Neural cell (in vitro differentiated cells): ENCODE measurements at regions not wholly inside any gene's neighbourhood (a gene's known extent, or its start where the extent isn't known, plus 50 kb on each side); places are given as distances from the start of the nearest gene placed in this dataset.
"Not testable (repeated sequence)": the region's sequence is repeated elsewhere in the genome, so short reads cannot be mapped to it uniquely, and the experiment has no call there.

ENCODE experiments used
- H2AFZ ChIP-seq: fragments of 200-600, 300-800 bp; sonication (generic), shearing (Covaris generic); 2 replicates; pipeline ENCODE4 v1.6.0; 2014; ENCODE audit warnings: low read depth, mild to moderate bottlenecking, antibody characterized with exemption, low read length, moderate library complexity
- H3F3A ChIP-seq: fragments of 200-600 bp; shearing (Covaris generic); 2 replicates; pipeline ENCODE4 v1.6.1; 2016; ENCODE audit warnings: mild to moderate bottlenecking, moderate library complexity, mixed read lengths, antibody characterized with exemption, low read length; ENCODE audit not compliant: insufficient read depth, poor library complexity, severe bottlenecking
- H3K27ac ChIP-seq: fragments of 200-600, 300-800 bp; sonication (generic), shearing (Covaris generic); 2 replicates; pipeline ENCODE4 v1.5.1; 2014; ENCODE audit warnings: mild to moderate bottlenecking, low read length, moderate library complexity
- H3K27me3 ChIP-seq: fragments of 300-800, 200-600 bp; sonication (generic), shearing (Covaris generic); 2 replicates; pipeline ENCODE4 v1.6.0; 2014; ENCODE audit warnings: mild to moderate bottlenecking, low read depth, low read length, moderate library complexity; ENCODE audit not compliant: insufficient read depth
- H3K36me3 ChIP-seq: fragments of 300-800, 200-600 bp; sonication (generic), shearing (Covaris generic); 2 replicates; pipeline ENCODE4 v1.5.1; 2014; ENCODE audit warnings: mild to moderate bottlenecking, antibody characterized with exemption, low read length, moderate library complexity; ENCODE audit not compliant: insufficient read depth
- H3K4me2 ChIP-seq: fragments of 300-800, 200-600 bp; sonication (generic), shearing (Covaris generic); 2 replicates; pipeline ENCODE4 v1.6.0; 2014; ENCODE audit warnings: mild to moderate bottlenecking, low read length
- H3K4me3 ChIP-seq: fragments of 300-800, 200-600 bp; sonication (generic), shearing (Covaris generic); 2 replicates; pipeline ENCODE4 v1.5.1; 2014; ENCODE audit warnings: mild to moderate bottlenecking, low read length, moderate library complexity
- H3K79me2 ChIP-seq: fragments of 200-600 bp; shearing (Covaris generic); replicated peaks from 2 replicates; pipeline ENCODE4 v1.6.0; 2014; ENCODE audit warnings: mild to moderate bottlenecking, low read length, moderate library complexity; ENCODE audit not compliant: insufficient read depth
- H3K9ac ChIP-seq: fragments of 300-800, 200-600 bp; sonication (generic), shearing (Covaris generic); 2 replicates; pipeline ENCODE4 v1.6.1; 2016; ENCODE audit warnings: mild to moderate bottlenecking, low read length, mixed read lengths
- H3K9me2 ChIP-seq: fragments of 200-600 bp; shearing (Covaris generic); 2 replicates; pipeline ENCODE4 v1.6.1; 2016; ENCODE audit warnings: mild to moderate bottlenecking, low read length, mixed read lengths; ENCODE audit not compliant: insufficient read depth
- H3K9me3 ChIP-seq: fragments of 200-600, 300-800 bp; sonication (generic), shearing (Covaris generic); 2 replicates; pipeline ENCODE4 v1.6.1; 2016; ENCODE audit warnings: mild to moderate bottlenecking, mixed run types, low read length, moderate library complexity, mixed read lengths
- H4K20me1 ChIP-seq: fragments of 200-600 bp; shearing (Covaris generic); 2 replicates; pipeline ENCODE4 v1.6.1; 2016; ENCODE audit warnings: mild to moderate bottlenecking, mixed run types; ENCODE audit not compliant: insufficient read depth
- EP300 ChIP-seq: fragments of 450-650 bp; conservative IDR thresholded peaks from 2 replicates; pipeline ENCODE4 v1.6.1; 2014; ENCODE audit warnings: antibody characterized with exemption, mild to moderate bottlenecking, moderate library complexity; ENCODE audit not compliant: poor library complexity, severe bottlenecking
- EZH2 ChIP-seq: fragments of 200-600, 300-800 bp; shearing (Covaris generic), sonication (generic); IDR thresholded peaks from 2 replicates; pipeline ENCODE4 v1.6.1; 2014; ENCODE audit warnings: antibody characterized with exemption, low read length, borderline replicate concordance, mild to moderate bottlenecking; ENCODE audit not compliant: insufficient read depth, poor library complexity, severe bottlenecking
- MXI1 ChIP-seq: fragments of 450-650 bp; conservative IDR thresholded peaks from 2 replicates; pipeline ENCODE4 v1.6.1; 2014; ENCODE audit warnings: antibody characterized with exemption, mild to moderate bottlenecking; ENCODE audit not compliant: poor library complexity, severe bottlenecking
- POLR2AphosphoS5 ChIP-seq: IDR thresholded peaks from 2 replicates; pipeline ENCODE4 v1.6.1; 2012
- RAD21 ChIP-seq: fragments of 450-650 bp; conservative IDR thresholded peaks from 2 replicates; pipeline ENCODE4 v1.6.1; 2014; ENCODE audit warnings: antibody characterized with exemption, mild to moderate bottlenecking, moderate library complexity
- SMC3 ChIP-seq: fragments of 450-650 bp; conservative IDR thresholded peaks from 2 replicates; pipeline ENCODE4 v1.6.1; 2014; ENCODE audit warnings: antibody characterized with exemption, mild to moderate bottlenecking, moderate library complexity; ENCODE audit not compliant: poor library complexity
- TAF1 ChIP-seq: IDR thresholded peaks from 2 replicates; pipeline ENCODE4 v1.6.1; 2012; ENCODE audit warnings: low read depth
- TF ChIP-seq, protein P1 (sequence below): fragments of 450-650 bp; IDR thresholded peaks from 2 replicates; pipeline ENCODE4 v1.5.1; 2014; ENCODE audit warnings: antibody characterized with exemption, mild to moderate bottlenecking, moderate library complexity; ENCODE audit not compliant: poor library complexity, severe bottlenecking
- TF ChIP-seq, protein P2 (sequence below): IDR thresholded peaks from 2 replicates; pipeline ENCODE4 v1.6.1; 2012; ENCODE audit warnings: borderline replicate concordance

DNA sequence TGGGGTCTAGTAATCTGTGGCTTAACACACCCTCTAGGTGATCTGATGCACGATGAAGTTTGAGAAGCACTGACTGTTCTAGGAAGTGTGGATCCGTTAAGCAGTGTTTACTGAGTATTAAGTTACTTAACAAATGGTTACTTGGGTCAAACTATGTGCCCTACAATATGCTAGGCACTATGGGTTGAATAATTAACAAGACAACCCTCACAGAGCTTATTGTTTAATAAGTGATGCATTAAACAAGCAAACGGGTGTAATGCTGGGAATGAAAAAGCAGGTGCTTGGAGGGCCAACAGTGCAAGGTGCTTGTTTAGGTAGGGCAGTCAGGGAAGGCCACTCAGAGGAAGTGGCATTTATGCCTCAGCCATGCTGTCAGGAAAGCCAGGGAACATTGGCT, 378.0 kb upstream of the PODXL start:
- TF ChIP-seq EP300 (no peak), TAF1 (no peak), RAD21 (no peak), POLR2AphosphoS5 (no peak), SMC3 (no peak), EZH2 (no peak), MXI1 (no peak)
- TF ChIP-seq, protein P1, sequence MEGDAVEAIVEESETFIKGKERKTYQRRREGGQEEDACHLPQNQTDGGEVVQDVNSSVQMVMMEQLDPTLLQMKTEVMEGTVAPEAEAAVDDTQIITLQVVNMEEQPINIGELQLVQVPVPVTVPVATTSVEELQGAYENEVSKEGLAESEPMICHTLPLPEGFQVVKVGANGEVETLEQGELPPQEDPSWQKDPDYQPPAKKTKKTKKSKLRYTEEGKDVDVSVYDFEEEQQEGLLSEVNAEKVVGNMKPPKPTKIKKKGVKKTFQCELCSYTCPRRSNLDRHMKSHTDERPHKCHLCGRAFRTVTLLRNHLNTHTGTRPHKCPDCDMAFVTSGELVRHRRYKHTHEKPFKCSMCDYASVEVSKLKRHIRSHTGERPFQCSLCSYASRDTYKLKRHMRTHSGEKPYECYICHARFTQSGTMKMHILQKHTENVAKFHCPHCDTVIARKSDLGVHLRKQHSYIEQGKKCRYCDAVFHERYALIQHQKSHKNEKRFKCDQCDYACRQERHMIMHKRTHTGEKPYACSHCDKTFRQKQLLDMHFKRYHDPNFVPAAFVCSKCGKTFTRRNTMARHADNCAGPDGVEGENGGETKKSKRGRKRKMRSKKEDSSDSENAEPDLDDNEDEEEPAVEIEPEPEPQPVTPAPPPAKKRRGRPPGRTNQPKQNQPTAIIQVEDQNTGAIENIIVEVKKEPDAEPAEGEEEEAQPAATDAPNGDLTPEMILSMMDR: no peak
- TF ChIP-seq, protein P2, sequence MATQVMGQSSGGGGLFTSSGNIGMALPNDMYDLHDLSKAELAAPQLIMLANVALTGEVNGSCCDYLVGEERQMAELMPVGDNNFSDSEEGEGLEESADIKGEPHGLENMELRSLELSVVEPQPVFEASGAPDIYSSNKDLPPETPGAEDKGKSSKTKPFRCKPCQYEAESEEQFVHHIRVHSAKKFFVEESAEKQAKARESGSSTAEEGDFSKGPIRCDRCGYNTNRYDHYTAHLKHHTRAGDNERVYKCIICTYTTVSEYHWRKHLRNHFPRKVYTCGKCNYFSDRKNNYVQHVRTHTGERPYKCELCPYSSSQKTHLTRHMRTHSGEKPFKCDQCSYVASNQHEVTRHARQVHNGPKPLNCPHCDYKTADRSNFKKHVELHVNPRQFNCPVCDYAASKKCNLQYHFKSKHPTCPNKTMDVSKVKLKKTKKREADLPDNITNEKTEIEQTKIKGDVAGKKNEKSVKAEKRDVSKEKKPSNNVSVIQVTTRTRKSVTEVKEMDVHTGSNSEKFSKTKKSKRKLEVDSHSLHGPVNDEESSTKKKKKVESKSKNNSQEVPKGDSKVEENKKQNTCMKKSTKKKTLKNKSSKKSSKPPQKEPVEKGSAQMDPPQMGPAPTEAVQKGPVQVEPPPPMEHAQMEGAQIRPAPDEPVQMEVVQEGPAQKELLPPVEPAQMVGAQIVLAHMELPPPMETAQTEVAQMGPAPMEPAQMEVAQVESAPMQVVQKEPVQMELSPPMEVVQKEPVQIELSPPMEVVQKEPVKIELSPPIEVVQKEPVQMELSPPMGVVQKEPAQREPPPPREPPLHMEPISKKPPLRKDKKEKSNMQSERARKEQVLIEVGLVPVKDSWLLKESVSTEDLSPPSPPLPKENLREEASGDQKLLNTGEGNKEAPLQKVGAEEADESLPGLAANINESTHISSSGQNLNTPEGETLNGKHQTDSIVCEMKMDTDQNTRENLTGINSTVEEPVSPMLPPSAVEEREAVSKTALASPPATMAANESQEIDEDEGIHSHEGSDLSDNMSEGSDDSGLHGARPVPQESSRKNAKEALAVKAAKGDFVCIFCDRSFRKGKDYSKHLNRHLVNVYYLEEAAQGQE: no peak
- Histone ChIP-seq H3K27ac (no peak overlapping the region), H3K9me3 (no peaks in the 10 kb centered on the region), H3K27me3 (no peaks in the 10 kb centered on the region), H2AFZ (no peak overlapping the region), H3K79me2 (no peaks in the 10 kb centered on the region), H4K20me1 (no peaks in the 10 kb centered on the region), H3K36me3 (no peaks in the 10 kb centered on the region), H3K9ac (no peak overlapping the region), H3F3A (no peaks in the 10 kb centered on the region), H3K4me2 (no peak overlapping the region), H3K9me2 (no peaks in the 10 kb centered on the region), H3K4me3 (no peak overlapping the region)

DNA sequence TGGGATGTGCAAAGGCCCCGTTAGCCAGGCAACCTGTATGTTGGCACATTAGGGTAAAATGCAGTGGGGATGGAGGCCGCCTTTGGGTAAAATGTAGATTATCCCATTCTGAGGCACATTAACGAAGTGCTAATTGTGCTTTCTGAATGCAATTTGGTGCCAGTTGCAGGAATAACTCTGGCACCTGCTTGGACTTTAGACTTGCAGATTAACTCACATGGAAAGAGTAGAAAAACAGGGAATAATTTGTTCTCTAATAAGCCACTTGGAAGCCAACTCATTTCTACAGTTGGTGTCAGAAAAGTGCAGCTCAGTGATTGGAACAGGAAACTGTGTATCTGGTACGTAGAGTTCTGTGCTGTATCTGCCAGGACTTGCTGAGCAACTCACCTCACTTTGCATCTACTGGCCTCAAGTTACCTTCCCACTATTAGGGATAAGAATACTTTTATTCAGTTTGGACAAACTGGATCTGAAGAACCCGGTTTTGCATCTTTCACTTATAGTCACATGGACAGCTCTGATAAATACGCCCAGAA, 377.4 kb upstream of the PODXL start:
- Histone ChIP-seq H3K27me3 (no peaks in the 10 kb centered on the region), H3F3A (no peaks in the 10 kb centered on the region), H3K36me3 (no peaks in the 10 kb centered on the region), H3K27ac (no peak overlapping the region), H3K9me3 (no peaks in the 10 kb centered on the region), H2AFZ (no peak overlapping the region), H4K20me1 (no peaks in the 10 kb centered on the region), H3K79me2 (no peaks in the 10 kb centered on the region), H3K4me2 (no peak overlapping the region), H3K9me2 (no peaks in the 10 kb centered on the region), H3K9ac (no peak overlapping the region), H3K4me3 (no peak overlapping the region)
- TF ChIP-seq POLR2AphosphoS5 (no peak), EZH2 (no peak), RAD21 (no peak), SMC3 (no peak), EP300 (no peak), TAF1 (no peak), MXI1 (no peak)
- TF ChIP-seq, protein P1: no peak
- TF ChIP-seq, protein P2: no peak

DNA sequence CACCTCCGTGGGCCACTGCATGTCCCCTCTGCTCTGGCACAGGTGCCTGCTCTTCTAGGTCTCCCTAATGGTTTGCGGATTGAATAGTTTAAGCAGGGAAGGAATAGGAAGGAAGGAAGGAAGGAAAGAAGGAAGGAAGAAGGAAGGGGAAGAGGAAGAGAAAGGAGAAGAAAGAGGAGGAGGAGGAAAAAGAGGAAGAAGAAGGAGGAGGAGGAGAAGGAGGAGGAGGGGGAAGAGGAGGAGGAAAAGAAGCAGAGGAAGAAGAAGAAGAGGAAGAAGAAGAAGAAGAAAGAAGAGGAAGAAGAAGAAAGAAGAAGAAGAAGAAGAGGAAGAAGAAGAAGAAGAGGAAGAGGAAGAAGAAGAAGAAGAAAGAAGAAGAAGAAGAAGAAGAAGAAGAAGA, 376.8 kb upstream of the PODXL start:
- H4K20me1 ChIP-seq, H3K4me2 ChIP-seq, H3K27me3 ChIP-seq, H3K9me2 ChIP-seq, H3K9ac ChIP-seq, H3K9me3 ChIP-seq, H2AFZ ChIP-seq, H3K27ac ChIP-seq, H3K4me3 ChIP-seq, H3K36me3 ChIP-seq, H3F3A ChIP-seq, H3K79me2 ChIP-seq: not testable (repeated sequence)
